ENCODE measurements at regions not wholly inside any gene's neighbourhood (a gene's known extent, or its start where the extent isn't known, plus 50 kb on each side); places are given as distances from the start of the nearest gene placed in this dataset.

DNA sequence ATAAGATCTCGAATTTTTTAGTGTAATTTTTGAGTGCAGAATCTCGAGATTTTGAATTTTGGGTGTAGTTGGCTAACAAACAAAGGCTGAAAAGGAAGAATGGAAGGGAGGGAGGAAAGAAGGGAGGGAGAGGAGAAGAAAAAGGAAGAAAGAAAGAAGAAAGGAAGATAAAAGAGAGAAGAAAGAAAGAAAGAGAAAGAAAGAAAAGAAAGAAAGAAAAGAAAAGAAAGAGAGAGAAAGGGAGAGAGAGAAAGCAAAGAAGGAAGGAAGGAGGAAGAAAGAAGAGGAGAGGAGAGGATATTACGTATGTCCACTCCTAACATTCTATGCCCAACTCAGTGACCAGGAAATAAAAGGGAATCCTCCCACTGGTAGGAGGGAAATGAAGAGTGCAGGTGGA, 169.6 kb downstream of the TBXT start:
- Histone ChIP-seq H3K27ac (no peak overlapping the region), H3K9me3 (ENCODE audit: low read depth) (no peaks in the 10 kb centered on the region), H3K4me3 (no peak overlapping the region), H3K4me2 (no peak overlapping the region), H3K9me2 (replicated peaks; ENCODE audit: insufficient read depth) (no peaks in the 10 kb centered on the region), H3K27me3 (peaks cover 4% of the 10 kb centered on the region), H4K20me1 (ENCODE audit: insufficient read depth, poor library complexity, severe bottlenecking) (no peaks in the 10 kb centered on the region), H2AFZ (no peak overlapping the region), H3K79me2 (no peaks in the 10 kb centered on the region), H3K36me3 (replicated peaks; ENCODE audit: insufficient read depth, low read depth) (no peaks in the 10 kb centered on the region), H3K4me1 (ENCODE audit: insufficient read depth) (no peaks in the 10 kb centered on the region)
- DNase-seq (ENCODE audit: low spot score): no peak
- WGBS (ENCODE audit: low lambda C conversion rate, missing lambda C conversion rate): 76% methylated on average over 3 of the region's 3 CpGs
- TF ChIP-seq EZH2phosphoT487 (IDR thresholded peaks at IDR 0.05; ENCODE audit: low read depth, severe bottlenecking, unreplicated experiment) (no peak), CTCF (IDR thresholded peaks at IDR 0.05; ENCODE audit: poor library complexity) (no peak)

DNA sequence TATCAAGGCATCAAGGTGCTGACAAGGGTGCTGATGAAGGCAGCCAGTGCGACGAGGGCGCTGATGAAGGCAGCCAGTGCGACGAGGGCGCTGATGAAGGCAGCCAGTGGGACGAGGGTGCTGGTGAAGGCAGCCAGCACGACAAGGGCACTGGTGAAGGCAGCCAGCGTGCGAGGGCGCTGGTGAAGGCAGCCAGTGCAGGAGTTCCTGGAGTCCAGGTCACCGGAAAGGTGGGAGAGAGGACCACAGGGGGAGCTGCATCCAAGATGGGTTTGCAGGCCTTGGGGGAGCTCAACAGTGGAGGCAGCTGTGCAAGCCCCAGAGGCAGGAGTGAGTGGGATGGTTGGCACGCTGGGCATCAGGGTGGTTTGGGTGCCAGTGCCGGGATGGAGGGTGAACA, 176.3 kb downstream of the TBXT start:
- no peak for DNase-seq (ENCODE audit: low spot score)
- Histone ChIP-seq H3K36me3 (replicated peaks; ENCODE audit: insufficient read depth, low read depth) (no peaks in the 10 kb centered on the region), H2AFZ (no peak overlapping the region), H3K9me3 (ENCODE audit: low read depth) (no peaks in the 10 kb centered on the region), H3K27me3 (peaks cover 65% of the 10 kb centered on the region), H3K4me1 (ENCODE audit: insufficient read depth) (peaks cover 11% of the 10 kb centered on the region), H4K20me1 (ENCODE audit: insufficient read depth, poor library complexity, severe bottlenecking) (no peaks in the 10 kb centered on the region), H3K4me2 (no peak overlapping the region), H3K9me2 (replicated peaks; ENCODE audit: insufficient read depth) (no peaks in the 10 kb centered on the region), H3K79me2 (no peaks in the 10 kb centered on the region), H3K27ac (no peak overlapping the region), H3K4me3 (no peak overlapping the region)
- no peak for TF ChIP-seq CTCF (IDR thresholded peaks at IDR 0.05; ENCODE audit: poor library complexity)
- TF ChIP-seq EZH2phosphoT487 (IDR thresholded peaks at IDR 0.05; ENCODE audit: low read depth, severe bottlenecking, unreplicated experiment): no peak
- TF ChIP-seq EZH2 (IDR thresholded peaks at IDR 0.05; ENCODE audit: borderline replicate concordance): no peak
- 80% methylated on average over 14 of the region's 14 CpGs for WGBS (ENCODE audit: low lambda C conversion rate, missing lambda C conversion rate)

DNA sequence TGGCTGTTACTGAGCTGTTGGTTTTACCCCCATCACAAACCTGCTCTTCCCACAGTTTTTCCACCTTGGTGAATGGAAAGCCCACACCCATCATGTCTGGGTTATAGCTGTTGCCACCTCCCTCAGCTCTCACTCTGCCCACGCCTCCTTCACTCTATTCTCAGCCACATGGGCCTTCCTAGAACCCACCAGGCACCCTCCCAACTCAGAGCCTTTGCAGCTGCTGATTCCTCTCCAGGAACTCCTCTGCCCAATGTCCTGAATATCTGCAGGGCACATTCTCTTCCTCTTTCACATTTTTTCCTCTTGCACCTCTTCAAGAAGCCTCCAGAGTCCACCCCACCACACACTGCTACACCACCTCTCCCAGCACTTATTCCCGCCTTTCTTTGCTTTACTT, 177.4 kb downstream of the TBXT start:
- H2AFZ ChIP-seq: no peak overlapping the region
- H3K9me3 ChIP-seq (ENCODE audit: low read depth): no peaks in the 10 kb centered on the region
- H3K4me3 ChIP-seq: no peak overlapping the region
- TF ChIP-seq EZH2phosphoT487 (IDR thresholded peaks at IDR 0.05; ENCODE audit: low read depth, severe bottlenecking, unreplicated experiment) (no peak), EZH2 (IDR thresholded peaks at IDR 0.05; ENCODE audit: borderline replicate concordance) (no peak), CTCF (IDR thresholded peaks at IDR 0.05; ENCODE audit: poor library complexity) (no peak)
- no peaks in the 10 kb centered on the region for H3K36me3 ChIP-seq (replicated peaks; ENCODE audit: insufficient read depth, low read depth)
- no peaks in the 10 kb centered on the region for H3K79me2 ChIP-seq
- H4K20me1 ChIP-seq (ENCODE audit: insufficient read depth, poor library complexity, severe bottlenecking): no peaks in the 10 kb centered on the region
- H3K4me2 ChIP-seq: no peak overlapping the region
- H3K27me3 ChIP-seq: peaks cover 76% of the 10 kb centered on the region
- H3K9me2 ChIP-seq (replicated peaks; ENCODE audit: insufficient read depth): no peaks in the 10 kb centered on the region
- H3K27ac ChIP-seq: no peak overlapping the region
- DNase-seq (ENCODE audit: low spot score): no peak
- 63% methylated on average over 2 of the region's 2 CpGs for WGBS (ENCODE audit: low lambda C conversion rate, missing lambda C conversion rate)
- peaks cover 11% of the 10 kb centered on the region for H3K4me1 ChIP-seq (ENCODE audit: insufficient read depth)

Measured in hepatocyte (in vitro differentiated cells).